K562 (cell line): ENCODE measurements at regions not wholly inside any gene's neighbourhood (a gene's known extent, or its start where the extent isn't known, plus 50 kb on each side); places are given as distances from the start of the nearest gene placed in this dataset.

Source experiments
- ATAC-seq: fragments of 200-7000 bp; cut with Tn5 transposase; 3 replicates; pipeline ENCODE4 v1.9.1; 2020; ENCODE audit warnings: moderate library complexity
- BruUV-seq: library from RNA; stranded (reverse); fragments of 400-500 nt; replicated peaks from 2 replicates; lab custom pipeline; 2021; lab: Mats Ljungman, UMichigan
- CTCF ChIA-PET: fragments of 300-600 bp; formaldehyde crosslinking; extraction: SDS; loops from one replicate; lab custom pipeline; 2021; ENCODE audit warnings: low intra/inter-chr PET ratio; lab: Yijun Ruan, JAX
- POLR2A ChIA-PET: fragments of 300-600, 350-650 bp; sonication (Branson Sonifier 250); formaldehyde crosslinking; extraction: SDS; loops from one replicate; lab custom pipeline; 2021; ENCODE audit warnings: antibody characterized with exemption, inconsistent platforms; lab: Yijun Ruan, JAX
- DNase-seq, 4 experiments: peaks; one replicate each; pipeline versions ENCODE4 v3.0.0 to v3.0.0-alpha.2; 2011 to 2018; ENCODE audit warnings: low spot score in 3 of 4, mixed read lengths in 3 of 4; ENCODE audit errors: extremely low read depth in 1 of 4
- FAIRE-seq: peaks from 2 replicates; lab custom pipeline; 2011; peaks lifted over from hg19 to GRCh38; lab: Jason Lieb, UNC
- H2AFZ ChIP-seq: 2 replicates; pipeline ENCODE4 v1.6.0; 2011; ENCODE audit warnings: low read depth, low read length, control low read depth, inconsistent platforms
- H3K27ac ChIP-seq: fragments of 200-600 bp; 3 replicates; pipeline ENCODE4 v1.8.0; 2011; ENCODE audit warnings: low read depth, mild to moderate bottlenecking, control low read depth, inconsistent platforms, low read length, moderate library complexity, mixed read lengths; ENCODE audit errors: extremely low read depth
- H3K27me3 ChIP-seq, 2 experiments: fragments of 300-600 bp in 1 of 2; 2 replicates in 1 of 2; 3 replicates in 1 of 2; pipeline versions ENCODE4 v1.6.0 to v1.8.0; 2011; ENCODE audit warnings: inconsistent platforms in 2 of 2, low read length in 2 of 2, mild to moderate bottlenecking in 1 of 2, mixed read lengths in 1 of 2, moderate library complexity in 1 of 2; ENCODE audit not compliant: control insufficient read depth in 2 of 2, insufficient read depth in 2 of 2
- H3K36me3 ChIP-seq: fragments of 300-600 bp; 3 replicates; pipeline ENCODE4 v1.8.0; 2011; ENCODE audit warnings: mild to moderate bottlenecking, low read length, inconsistent platforms; ENCODE audit not compliant: control insufficient read depth, insufficient read depth
- H3K4me1 ChIP-seq, 2 experiments: fragments of 200-600 bp in 1 of 2; replicated peaks in 1 of 2; 2 replicates in 1 of 2; 3 replicates in 1 of 2; pipeline versions ENCODE4 v1.5.1 to v1.8.0; 2011; ENCODE audit warnings: inconsistent platforms in 2 of 2, low read length in 2 of 2, mild to moderate bottlenecking in 1 of 2, mixed read lengths in 1 of 2, moderate library complexity in 1 of 2; ENCODE audit not compliant: control insufficient read depth in 2 of 2, insufficient read depth in 2 of 2
- H3K4me2 ChIP-seq: 2 replicates; pipeline ENCODE4 v1.6.1; 2011; ENCODE audit warnings: low read length, control low read depth, inconsistent platforms, mixed read lengths; ENCODE audit not compliant: insufficient read depth
- H3K4me3 ChIP-seq: fragments of 200-600 bp; sonication (generic), shearing (Covaris generic); 2 replicates; pipeline ENCODE4 v1.5.1; 2016; ENCODE audit warnings: control low read depth, inconsistent platforms
- H3K79me2 ChIP-seq: fragments of 200-600 bp; 3 replicates; pipeline ENCODE4 v1.8.0; 2011; ENCODE audit warnings: low read length, inconsistent platforms; ENCODE audit not compliant: control insufficient read depth, insufficient read depth
- H3K9ac ChIP-seq, 2 experiments: 2 replicates each; pipeline versions ENCODE4 v1.6.0 to v1.6.1; 2011; ENCODE audit warnings: low read depth in 2 of 2, low read length in 2 of 2, control low read depth in 1 of 2, inconsistent platforms in 1 of 2, mild to moderate bottlenecking in 1 of 2, mixed read lengths in 1 of 2; ENCODE audit not compliant: insufficient read depth in 1 of 2
- H3K9me1 ChIP-seq: one replicate; pipeline ENCODE4 v1.6.0; 2011; ENCODE audit warnings: inconsistent platforms, mild to moderate bottlenecking, low read length, moderate library complexity; ENCODE audit not compliant: control insufficient read depth, insufficient read depth
- H3K9me3 ChIP-seq: replicated peaks from 2 replicates; pipeline ENCODE4 v1.5.1; 2011; ENCODE audit warnings: low read depth, low read length, inconsistent platforms; ENCODE audit not compliant: control insufficient read depth, insufficient read depth
- H4K20me1 ChIP-seq: replicated peaks from 2 replicates; pipeline ENCODE4 v1.6.1; 2011; ENCODE audit warnings: low read length, inconsistent platforms, mixed read lengths; ENCODE audit not compliant: control insufficient read depth, insufficient read depth
- ARID2 ChIP-seq: fragments of 450-650 bp; IDR thresholded peaks from 2 replicates; pipeline ENCODE4 v1.6.1; 2017; ENCODE audit warnings: antibody characterized with exemption, mild to moderate bottlenecking
- ARID3A ChIP-seq: IDR thresholded peaks from 2 replicates; pipeline ENCODE4 v1.6.1; 2012; ENCODE audit warnings: low read depth, low read length, improper control_type of control experiment, borderline replicate concordance
- CAMTA2 ChIP-seq: fragments of 250-450 bp; sonication (Bioruptor Pico); conservative IDR thresholded peaks from 2 replicates; pipeline ENCODE4 v1.5.1; 2022
- CTCF ChIP-seq, 3 experiments: IDR thresholded peaks in 2 of 3; conservative IDR thresholded peaks in 1 of 3; 2 replicates each; pipeline ENCODE4 v1.5.1; 2011 to 2012; ENCODE audit warnings: low read length in 3 of 3, mild to moderate bottlenecking in 3 of 3, control low read depth in 2 of 3, improper control_type of control experiment in 1 of 3, inconsistent platforms in 1 of 3, low read depth in 1 of 3, mixed read lengths in 1 of 3, moderate library complexity in 1 of 3; ENCODE audit not compliant: insufficient read depth in 2 of 3
- CTCFL ChIP-seq: IDR thresholded peaks from 2 replicates; pipeline ENCODE4 v1.6.1; 2011; ENCODE audit warnings: borderline replicate concordance, low read depth, mild to moderate bottlenecking, moderate library complexity, low read length; ENCODE audit not compliant: insufficient read depth, poor library complexity, severe bottlenecking
- MBD2 ChIP-seq: sonication (generic); IDR thresholded peaks from 2 replicates; pipeline ENCODE4 v1.6.1; 2016; ENCODE audit warnings: low read depth, borderline replicate concordance
- PRMT5 ChIP-seq: sonication (generic); formaldehyde crosslinking; IDR thresholded peaks from 2 replicates; pipeline ENCODE4 v1.5.0; 2020; ENCODE audit warnings: missing genetic modification reagents
- RAD21 ChIP-seq, 2 experiments: fragments of 250-450 bp in 1 of 2; fragments of 450-650 bp in 1 of 2; sonication (Bioruptor Pico) in 1 of 2; formaldehyde crosslinking in 1 of 2; IDR thresholded peaks in 1 of 2; conservative IDR thresholded peaks in 1 of 2; 2 replicates each; pipeline versions ENCODE4 v1.4.0 to v1.8.0; 2020 to 2022; ENCODE audit warnings: mild to moderate bottlenecking in 2 of 2, moderate library complexity in 1 of 2
- USF2 ChIP-seq: sonication (generic); formaldehyde crosslinking; IDR thresholded peaks from 2 replicates; pipeline ENCODE4 v1.5.0; 2020; ENCODE audit warnings: missing genetic modification reagents
- ZMIZ1 ChIP-seq, 2 experiments: fragments of 150-350 bp in 1 of 2; IDR thresholded peaks; 2 replicates each; pipeline ENCODE4 v1.6.1; 2012 to 2016; ENCODE audit warnings: low read depth in 2 of 2, low read length in 2 of 2, mild to moderate bottlenecking in 1 of 2, moderate library complexity in 1 of 2
- ZNF24 ChIP-seq: fragments of 450-650 bp; IDR thresholded peaks from 2 replicates; pipeline ENCODE4 v1.6.1; 2016
- WGBS: fragments of 100-300 bp; shearing (Covaris generic); methylation state at CpG from one replicate; pipeline ENCODE4 v1.1.6; 2016; ENCODE audit warnings: low coverage, mixed read lengths; ENCODE audit not compliant: insufficient coverage; ENCODE audit errors: missing lambda C conversion rate; 5-methylcytosine and 5-hydroxymethylcytosine counted together
- in situ Hi-C: fragments of 300-500 bp; cut with MboI; formaldehyde crosslinking; loops from 4 replicates; pipeline ENCODE4 v1.15.0; 2018; ENCODE audit warnings: inconsistent platforms, mixed read lengths
- intact Hi-C: fragments of 100-400 bp; cut with micrococcal nuclease; formaldehyde crosslinking; loops from 2 replicates; pipeline ENCODE4 v1.14.2; 2022

GRCh38 chr7:25565949-25566348 lies 337.7 kb upstream of the NPVF start:
- 0% methylated on average over 7 of the region's 7 CpGs for WGBS
- POLR2A ChIA-PET: no interaction called here
- in situ Hi-C loops: no loop called here
- Histone ChIP-seq H3K4me2 (no peak overlapping the region), H4K20me1 (no peaks in the 10 kb centered on the region), H3K9me3 (no peaks in the 10 kb centered on the region), H3K4me3 (no peak overlapping the region), H3K9me1 (no peaks in the 10 kb centered on the region), H3K27me3 (peaks cover 4 to 38% of the 10 kb centered on the region in 2 experiments; a peak in 4 of 5 replicates), H3K4me1 (peaks cover 0 to 4% of the 10 kb centered on the region in 2 experiments; a peak in 1 of 5 replicates), H3K9ac (no peak overlapping the region), H3K27ac (no peak overlapping the region), H3K36me3 (no peaks in the 10 kb centered on the region), H2AFZ (no peak overlapping the region), H3K79me2 (no peaks in the 10 kb centered on the region)
- CTCF ChIA-PET: interaction anchor here (0.6 to 7.5 kb wide), 15 partner anchors 10 to 1101 kb away, joined by 3 to 185 read pairs (median 4); no protein-coding TSS in a partner anchor
- FAIRE-seq: peak; percentile 88
- no TSS peak for BruUV-seq
- no peak for ATAC-seq
- intact Hi-C loops: loop anchor here (1.0 kb wide), 2 partner anchors 175 to 307 kb away; no protein-coding TSS in a partner anchor
- DNase-seq: peak; percentile 46 to 72 (median 64)
- TF ChIP-seq ARID2: peak; percentile 93
- TF ChIP-seq ARID3A: peak; percentile 87
- TF ChIP-seq MBD2: no peak
- TF ChIP-seq CTCFL: peak; percentile 32
- no peak for TF ChIP-seq PRMT5 (CRISPR knock-in tag)
- no peak for TF ChIP-seq ZMIZ1 (IDR thresholded peaks at IDR 0.05; ENCODE audit: low read depth in 2 of 2, low read length in 2 of 2)
- TF ChIP-seq ZNF24: no peak
- TF ChIP-seq CAMTA2: no peak
- TF ChIP-seq CTCF (IDR thresholded peaks at IDR 0.05 in 2 of 3, conservative IDR thresholded peaks at IDR 0.05 in 1 of 3; ENCODE audit: insufficient read depth in 2 of 3, low read depth in 1 of 3, low read length in 3 of 3): peak; percentile 98 to 100 (median 100)
- peak; percentile 99 for TF ChIP-seq RAD21 (CRISPR knock-in tag; conservative IDR thresholded peaks at IDR 0.05 in 1 of 2, IDR thresholded peaks at IDR 0.05 in 1 of 2)
- TF ChIP-seq USF2 (CRISPR knock-in tag): no peak
